ENCODE measurements at regions not wholly inside any gene's neighbourhood (a gene's known extent, or its start where the extent isn't known, plus 50 kb on each side); places are given as distances from the start of the nearest gene placed in this dataset.
"Not testable (repeated sequence)": the region's sequence is repeated elsewhere in the genome, so short reads cannot be mapped to it uniquely, and the experiment has no call there.

DNA sequence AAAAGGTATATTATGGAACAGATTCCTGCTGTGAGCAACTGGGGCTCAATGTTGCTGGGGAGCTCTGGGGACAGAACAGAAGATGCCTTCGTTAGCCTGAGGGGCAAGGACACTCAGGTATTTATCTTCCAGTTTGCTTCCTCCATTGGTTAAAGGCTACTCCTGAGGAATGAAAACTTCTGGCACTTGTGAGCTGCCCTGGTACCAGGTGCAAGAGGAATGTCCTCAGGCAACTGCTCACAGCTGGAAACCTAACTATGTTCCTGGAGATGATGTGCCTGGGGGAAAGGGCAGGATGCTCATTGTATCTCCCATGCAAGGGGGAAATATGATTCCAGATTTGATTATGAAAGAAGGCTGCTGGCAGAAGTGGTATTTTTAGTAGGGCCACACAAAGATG lies 54.0 kb upstream of the BBX start:
- DNase-seq (ENCODE audit: low read depth, low spot score) = no peak

DNA sequence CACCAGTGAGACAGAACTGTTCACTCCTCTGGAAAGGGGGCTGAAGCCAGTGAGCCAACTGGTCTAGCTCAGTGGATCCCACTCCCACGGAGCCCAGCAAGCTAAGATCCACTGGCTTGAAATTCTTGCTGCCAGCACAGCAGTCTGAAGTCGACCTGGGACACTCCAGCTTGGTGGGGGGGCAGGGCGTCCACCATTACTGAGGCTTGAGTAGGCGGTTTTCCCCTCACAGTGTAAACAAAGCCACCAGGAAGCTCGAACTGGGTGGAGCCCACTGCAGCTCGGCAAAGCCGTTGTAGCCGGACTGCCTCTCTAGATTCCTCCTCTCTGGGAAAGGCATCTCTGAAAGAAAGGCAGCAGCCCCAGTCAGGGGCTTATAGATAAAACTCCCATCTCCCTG lies 52.3 kb upstream of the BBX start:
- DNase-seq (ENCODE audit: low read depth, low spot score) = not testable (repeated sequence)
